Nephron progenitor cell (in vitro differentiated cells): ENCODE measurements at regions not wholly inside any gene's neighbourhood (a gene's known extent, or its start where the extent isn't known, plus 50 kb on each side); places are given as distances from the start of the nearest gene placed in this dataset.

ENCODE experiments used
- DNase-seq: peaks from one replicate; pipeline ENCODE4 v3.0.0; 2021
- H3K27ac Mint-ChIP-seq: 2 replicates; pipeline ENCODE4 v1.8.0; 2021; ENCODE audit warnings: mild to moderate bottlenecking, moderate library complexity, mixed read lengths
- H3K27me3 Mint-ChIP-seq: 2 replicates; pipeline ENCODE4 v1.8.0; 2021; ENCODE audit warnings: mild to moderate bottlenecking, low read depth, mixed read lengths; ENCODE audit not compliant: poor library complexity
- H3K36me3 Mint-ChIP-seq: 2 replicates; pipeline ENCODE4 v1.8.0; 2021; ENCODE audit warnings: low read depth, mixed read lengths
- H3K4me1 Mint-ChIP-seq: 2 replicates; pipeline ENCODE4 v1.8.0; 2021; ENCODE audit warnings: mixed read lengths
- H3K4me3 Mint-ChIP-seq: 2 replicates; pipeline ENCODE4 v1.8.0; 2021; ENCODE audit warnings: mild to moderate bottlenecking, moderate library complexity, mixed read lengths
- H3K9me3 Mint-ChIP-seq: 2 replicates; pipeline ENCODE4 v1.8.0; 2021; ENCODE audit warnings: mild to moderate bottlenecking, moderate library complexity, mixed read lengths
- CTCF ChIP-seq: fragments of 200-600 bp; sonication (generic); IDR thresholded peaks from 2 replicates; pipeline ENCODE4 v1.5.0; 2021; ENCODE audit warnings: antibody characterized with exemption

- no peak overlapping the region for H3K4me3 Mint-ChIP-seq
- DNase-seq = no peak
- peaks cover 20% of the 10 kb centered on the region for H3K36me3 Mint-ChIP-seq
- H3K27me3 Mint-ChIP-seq = no peaks in the 10 kb centered on the region
- H3K27ac Mint-ChIP-seq = no peak overlapping the region
- peaks cover 26% of the 10 kb centered on the region for H3K9me3 Mint-ChIP-seq
- no peaks in the 10 kb centered on the region for H3K4me1 Mint-ChIP-seq
- TF ChIP-seq CTCF = no peak
These were observed 338.4 kb downstream of the FOXO1 start for GRCh38 chr13:40328091-40328490.

DNA sequence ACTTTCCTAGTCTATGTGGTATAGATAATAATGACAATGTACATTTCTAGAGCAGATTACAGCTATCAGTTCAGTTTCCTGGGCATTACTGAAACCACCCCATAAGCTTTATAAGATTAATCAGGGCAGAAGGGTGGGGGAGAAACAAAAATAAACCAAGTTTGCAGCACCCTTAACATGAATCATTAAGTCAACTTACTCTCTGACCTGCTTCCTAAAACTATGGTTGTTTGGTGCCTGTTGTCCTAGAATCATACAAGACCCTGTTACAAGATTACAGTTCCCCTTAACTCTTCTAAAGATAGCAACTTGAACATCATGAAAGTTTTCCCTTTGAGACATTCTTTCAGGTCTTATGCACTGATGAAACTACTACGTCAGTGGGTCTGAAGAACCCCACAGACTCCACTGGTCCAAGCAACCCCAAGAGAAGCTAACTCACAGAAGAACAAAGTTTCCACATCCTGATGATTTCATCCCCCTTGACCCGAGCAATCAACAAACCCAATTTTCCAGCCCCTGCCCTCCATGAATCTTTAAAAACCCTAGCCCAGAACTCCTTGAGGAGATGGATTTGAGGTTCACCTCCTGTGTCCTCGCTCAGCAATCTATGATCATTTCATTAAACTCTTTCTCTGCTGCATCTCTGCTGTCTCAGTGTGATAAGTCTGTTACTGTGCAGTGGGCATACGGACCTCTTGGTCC lies 336.5 kb downstream of the FOXO1 start:
- no peak for TF ChIP-seq CTCF

GRCh38 chr13:40330950-40331349 lies 335.5 kb downstream of the FOXO1 start:
- no peak overlapping the region for H3K27ac Mint-ChIP-seq
- H3K4me3 Mint-ChIP-seq = no peak overlapping the region
- no peaks in the 10 kb centered on the region for H3K27me3 Mint-ChIP-seq
- peaks cover 5% of the 10 kb centered on the region for H3K9me3 Mint-ChIP-seq
- H3K36me3 Mint-ChIP-seq = no peaks in the 10 kb centered on the region
- TF ChIP-seq CTCF = no peak
- DNase-seq = no peak
- H3K4me1 Mint-ChIP-seq = no peaks in the 10 kb centered on the region

More for the DNA sequence above, 336.5 kb downstream of the FOXO1 start:
- Mint-ChIP-seq H3K4me3 (no peak overlapping the region), H3K36me3 (peaks cover 5% of the 10 kb centered on the region), H3K27ac (no peak overlapping the region), H3K27me3 (no peaks in the 10 kb centered on the region), H3K4me1 (no peaks in the 10 kb centered on the region), H3K9me3 (peaks cover 11% of the 10 kb centered on the region)
- no peak for DNase-seq

GRCh38 chr13:40331802-40332201 lies 334.6 kb downstream of the FOXO1 start:
- DNase-seq = no peak
- no peak for TF ChIP-seq CTCF
- Mint-ChIP-seq H3K4me3 (no peak overlapping the region), H3K4me1 (peaks cover 8% of the 10 kb centered on the region), H3K27me3 (no peaks in the 10 kb centered on the region), H3K9me3 (peaks cover 2% of the 10 kb centered on the region), H3K27ac (no peak overlapping the region), H3K36me3 (no peaks in the 10 kb centered on the region)

GRCh38 chr13:40333226-40333625 lies 333.2 kb downstream of the FOXO1 start:
- H3K9me3 Mint-ChIP-seq = no peaks in the 10 kb centered on the region
- no peaks in the 10 kb centered on the region for H3K36me3 Mint-ChIP-seq
- peaks cover 19% of the 10 kb centered on the region for H3K4me1 Mint-ChIP-seq
- TF ChIP-seq CTCF = no peak
- no peak overlapping the region for H3K4me3 Mint-ChIP-seq
- no peak overlapping the region for H3K27ac Mint-ChIP-seq
- H3K27me3 Mint-ChIP-seq = peaks cover 5% of the 10 kb centered on the region
- no peak for DNase-seq

DNA sequence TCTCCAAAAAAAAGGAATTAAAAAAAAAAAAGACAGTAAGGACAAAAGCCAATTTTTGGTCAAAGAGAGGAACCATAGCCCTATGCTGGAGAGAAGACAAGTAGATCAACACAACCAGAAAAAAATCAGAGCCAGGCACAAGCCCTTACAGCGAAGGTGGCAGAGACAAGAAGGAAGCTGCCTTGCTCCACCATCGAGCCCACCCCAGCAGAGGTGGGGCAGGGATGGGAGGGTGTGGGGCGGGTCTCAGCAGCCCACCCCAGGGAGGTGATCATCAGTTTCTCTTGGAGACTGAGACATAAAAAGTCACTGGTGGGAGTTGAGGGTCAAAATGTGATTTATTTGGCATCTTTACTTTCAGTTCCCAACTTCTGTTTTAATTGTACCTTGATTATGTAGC lies 332.4 kb downstream of the FOXO1 start:
- H3K27me3 Mint-ChIP-seq = peaks cover 5% of the 10 kb centered on the region
- TF ChIP-seq CTCF = no peak
- no peaks in the 10 kb centered on the region for H3K9me3 Mint-ChIP-seq
- H3K27ac Mint-ChIP-seq = no peak overlapping the region
- H3K4me1 Mint-ChIP-seq = peaks cover 19% of the 10 kb centered on the region
- DNase-seq = no peak
- no peaks in the 10 kb centered on the region for H3K36me3 Mint-ChIP-seq
- H3K4me3 Mint-ChIP-seq = no peak overlapping the region
